Panc1 (cell line): ENCODE measurements at regions not wholly inside any gene's neighbourhood (a gene's known extent, or its start where the extent isn't known, plus 50 kb on each side); places are given as distances from the start of the nearest gene placed in this dataset.

Experiments
- CTCF ChIP-seq: fragments of 450-650 bp; IDR thresholded peaks from 2 replicates; pipeline ENCODE4 v1.5.1; 2017; ENCODE audit warnings: mild to moderate bottlenecking
- POLR2AphosphoS5 ChIP-seq: IDR thresholded peaks from 2 replicates; pipeline ENCODE4 v1.6.1; 2012; ENCODE audit warnings: mild to moderate bottlenecking, low read depth, low read length, moderate library complexity
- REST ChIP-seq, 2 experiments: IDR thresholded peaks; 2 replicates each; pipeline ENCODE4 v1.6.1; 2011 to 2012; ENCODE audit warnings: low read depth in 2 of 2, control low read depth in 1 of 2, low read length in 1 of 2, mild to moderate bottlenecking in 1 of 2, moderate library complexity in 1 of 2; ENCODE audit not compliant: insufficient read depth in 1 of 2
- TCF7L2 ChIP-seq: IDR thresholded peaks from 2 replicates; pipeline ENCODE4 v1.6.1; 2011; ENCODE audit warnings: mild to moderate bottlenecking, low read depth, low read length, inconsistent platforms

- TF ChIP-seq CTCF, result no peak
- no peak for TF ChIP-seq POLR2AphosphoS5
- no peak for TF ChIP-seq TCF7L2
- TF ChIP-seq REST (IDR thresholded peaks at IDR 0.05; ENCODE audit: insufficient read depth in 1 of 2, low read depth in 2 of 2, low read length in 1 of 2), result no peak
These were observed 189.1 kb upstream of the POU3F1 start for GRCh38 chr1:38235705-38236104.
